GM23248 (cell line): ENCODE measurements at regions not wholly inside any gene's neighbourhood (a gene's known extent, or its start where the extent isn't known, plus 50 kb on each side); places are given as distances from the start of the nearest gene placed in this dataset.

Experiments used
- EZH2 ChIP-seq: fragments of 200-600 bp; sonication (generic); IDR thresholded peaks from 2 replicates; pipeline ENCODE4 v1.6.1; 2018; ENCODE audit warnings: antibody characterized with exemption, mild to moderate bottlenecking; ENCODE audit not compliant: insufficient read depth, poor library complexity, severe bottlenecking
- EZH2phosphoT487 ChIP-seq: fragments of 200-600 bp; sonication (generic); IDR thresholded peaks from 2 replicates; pipeline ENCODE4 v1.6.1; 2018; ENCODE audit warnings: antibody characterized with exemption, moderate library complexity, mild to moderate bottlenecking, low read depth; ENCODE audit not compliant: insufficient read depth

DNA sequence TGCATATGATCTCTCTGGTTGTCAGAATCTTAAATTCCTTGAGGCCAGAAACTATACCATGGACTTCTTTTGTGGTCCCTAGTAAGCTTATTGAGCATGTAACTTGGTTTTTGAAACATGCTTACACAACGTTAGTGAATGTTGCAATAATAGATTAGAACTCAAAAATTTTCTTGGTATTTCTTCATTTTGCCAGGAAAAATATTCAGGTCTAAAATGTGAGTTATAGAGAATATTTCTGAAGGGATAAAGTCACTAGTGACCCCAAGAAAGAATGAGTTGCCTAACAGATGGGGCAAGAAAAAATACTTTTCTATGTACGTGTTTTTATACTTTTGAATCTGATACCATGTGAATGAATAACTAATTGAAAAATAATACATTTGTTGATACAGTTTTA, 195.4 kb downstream of the TFAP2A start:
- TF ChIP-seq EZH2: no peak
- no peak for TF ChIP-seq EZH2phosphoT487
